Transverse colon (tissue), 4 donors: ENCODE measurements at regions not wholly inside any gene's neighbourhood (a gene's known extent, or its start where the extent isn't known, plus 50 kb on each side); places are given as distances from the start of the nearest gene placed in this dataset.

Source experiments
- DNase-seq: peaks from one replicate; pipeline ENCODE4 v3.0.0-alpha.2; 2019
- H3K27ac ChIP-seq, 4 donors: fragments of 200-600 bp; sonication (generic); 2 replicates each; pipeline ENCODE4 v1.5.1; 2016 to 2018; ENCODE audit warnings: inconsistent platforms in 4 of 4
- H3K27me3 ChIP-seq: fragments of 200-600 bp; sonication (generic); 2 replicates; pipeline ENCODE4 v1.5.1; 2017; ENCODE audit warnings: inconsistent platforms
- H3K36me3 ChIP-seq, 4 donors: fragments of 200-600 bp; sonication (generic); 2 replicates each; pipeline ENCODE4 v1.5.1; 2017 to 2019; ENCODE audit warnings: inconsistent platforms in 4 of 4
- H3K4me1 ChIP-seq, 4 donors: fragments of 200-600 bp; sonication (generic); 2 replicates each; pipeline ENCODE4 v1.5.1; 2017 to 2020; ENCODE audit warnings: inconsistent platforms in 4 of 4
- H3K4me3 ChIP-seq, 4 donors: fragments of 200-600 bp; sonication (generic); 1 replicate in 1 of 4; 2 replicates in 3 of 4; pipeline versions ENCODE4 v1.5.1 to v1.6.1; 2017 to 2019; ENCODE audit warnings: inconsistent platforms in 4 of 4
- H3K9me3 ChIP-seq, 2 donors: fragments of 200-600 bp; sonication (generic); 2 replicates each; pipeline ENCODE4 v1.5.1; 2017 to 2019; ENCODE audit warnings: inconsistent platforms in 2 of 2
- CTCF ChIP-seq, 5 experiments: fragments of 200-600 bp in 3 of 5; fragments of 450-650 bp in 2 of 5; sonication (generic) in 3 of 5; IDR thresholded peaks; 1 replicate in 2 of 5; 2 replicates in 3 of 5; pipeline ENCODE4 v1.5.1; 2016 to 2017; ENCODE audit warnings: antibody characterized with exemption in 5 of 5, inconsistent platforms in 3 of 5, mild to moderate bottlenecking in 2 of 5, moderate library complexity in 1 of 5
- EP300 ChIP-seq: sonication (generic); formaldehyde crosslinking; IDR thresholded peaks from one replicate; pipeline ENCODE4 v1.6.1; 2017; ENCODE audit warnings: antibody characterized with exemption, low read depth
- POLR2A ChIP-seq: fragments of 450-650 bp; IDR thresholded peaks from one replicate; pipeline ENCODE4 v1.6.1; 2016; ENCODE audit warnings: antibody characterized with exemption, mild to moderate bottlenecking, moderate library complexity
- POLR2AphosphoS5 ChIP-seq, 3 donors: sonication (generic); formaldehyde crosslinking; IDR thresholded peaks; one replicate each; pipeline ENCODE4 v1.6.1; 2016; ENCODE audit warnings: antibody characterized with exemption in 3 of 3
- WGBS, 2 donors: methylation state at CpG; one replicate each; pipeline ENCODE4 v1.1.5; 2018; ENCODE audit warnings: low coverage in 1 of 2; 5-methylcytosine and 5-hydroxymethylcytosine counted together
- in situ Hi-C, 4 donors: fragments of 200-750 bp; cut with MboI; loops; one replicate each; pipeline versions ENCODE4 v1.15.0 to v1.15.1; 2017; ENCODE audit warnings: low sequenced_read_pairs in 3 of 4, low pct_ligation_motif_present in 1 of 4, low pct_unique_long_range_greater_than_20kb in 1 of 4
- intact Hi-C: fragments of 100-400 bp; cut with DNase I; formaldehyde crosslinking; loops from one replicate; pipeline ENCODE4 v1.15.1; 2023; ENCODE audit warnings: low total_unique reads

DNA sequence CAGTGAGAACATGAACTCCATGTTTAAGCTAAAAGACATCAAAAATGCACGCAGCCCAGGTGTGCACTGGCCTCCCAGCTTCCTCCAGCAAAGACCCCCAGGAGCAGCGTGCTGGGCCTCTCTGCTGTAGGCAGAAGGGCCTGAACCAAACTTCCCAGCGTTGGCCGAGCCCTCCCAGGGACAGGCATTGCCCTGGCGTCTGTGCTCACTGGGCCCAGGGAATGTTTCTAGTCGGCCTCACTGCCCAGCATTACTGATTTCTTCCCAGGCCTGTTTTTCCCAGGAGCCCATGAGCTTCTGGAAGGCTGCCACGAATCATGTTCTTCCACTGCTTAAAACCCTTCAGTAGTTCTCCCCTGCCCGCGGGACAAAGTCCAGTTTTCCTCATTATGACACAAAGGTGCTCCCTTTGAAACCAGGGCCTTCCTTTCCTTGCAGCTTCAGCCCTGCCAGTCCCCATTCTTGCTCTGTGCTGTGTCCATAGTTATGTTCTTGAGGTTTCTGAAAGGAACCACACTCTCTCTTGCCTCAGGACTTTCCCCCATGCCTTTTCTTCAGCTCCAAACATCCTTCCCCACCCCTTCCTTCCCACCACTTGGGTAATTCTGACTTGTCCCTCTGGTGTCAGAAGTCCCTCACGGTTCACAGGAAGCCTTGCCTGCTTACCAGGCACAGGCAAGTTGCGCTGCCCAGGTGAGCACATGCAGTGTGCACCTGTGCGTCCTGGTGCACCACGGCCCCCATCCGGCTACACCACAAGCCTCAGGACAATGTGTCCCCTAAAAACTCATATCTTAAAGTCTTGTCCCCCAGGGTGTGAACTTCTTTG is 93.4 kb upstream of the ENPP6 start:
- intact Hi-C loops: no loop called here
- 60 to 62% methylated on average over 3 to 14 of the region's 14 CpGs for WGBS, 2 donors
- TF ChIP-seq EP300 (no peak), POLR2AphosphoS5 (IDR thresholded peaks at IDR 0.05) (peak in 1 of 3 donors; percentile 14), CTCF (IDR thresholded peaks at IDR 0.05) (peak in 1 of 5 experiments; percentile 18), POLR2A (no peak)
- Histone ChIP-seq H3K9me3 (no peaks in the 10 kb centered on the region), H3K27ac (peak overlapping the region; percentile 32 to 76 (median 60)), H3K4me1 (peaks cover 3 to 27% (median 13%) of the 10 kb centered on the region in 4 donors), H3K27me3 (no peaks in the 10 kb centered on the region), H3K4me3 (no peak overlapping the region), H3K36me3 (no peaks in the 10 kb centered on the region)
- peak; percentile 83 for DNase-seq
- in situ Hi-C loops: no loop called here

GRCh38 chr4:184310171-184310567 is 92.5 kb upstream of the ENPP6 start:
- peak; percentile 56 for DNase-seq
- WGBS, 2 donors: 64% methylated on average over 10 of the region's 10 CpGs; no CpG with 5 or more reads in 1 of the 2 donors
- in situ Hi-C loops: no loop called here

GRCh38 chr4:184309241-184310170 is 91.8 kb upstream of the ENPP6 start:
- TF ChIP-seq POLR2AphosphoS5 (IDR thresholded peaks at IDR 0.05) (no peak), CTCF (IDR thresholded peaks at IDR 0.05) (no peak), POLR2A (no peak), EP300 (no peak)
- Histone ChIP-seq H3K36me3 (no peaks in the 10 kb centered on the region), H3K27ac (peak overlapping the region in 1 of 4 donors; percentile 60), H3K27me3 (no peaks in the 10 kb centered on the region), H3K9me3 (peaks cover 0 to 7% of the 10 kb centered on the region in 2 donors), H3K4me1 (peaks cover 3 to 28% (median 13%) of the 10 kb centered on the region in 4 donors), H3K4me3 (no peak overlapping the region)
- DNase-seq: no peak
- in situ Hi-C loops: no loop called here
- 84 to 100% methylated on average over 6 to 11 of the region's 11 CpGs for WGBS, 2 donors
- intact Hi-C loops: no loop called here

More at GRCh38 chr4:184310171-184310567, 92.5 kb upstream of the ENPP6 start:
- Histone ChIP-seq H3K4me3 (no peak overlapping the region), H3K27ac (peak overlapping the region in 2 of 4 donors; percentile 32 to 60), H3K4me1 (peaks cover 3 to 28% (median 13%) of the 10 kb centered on the region in 4 donors), H3K9me3 (peaks cover 0 to under 1% of the 10 kb centered on the region in 2 donors), H3K36me3 (no peaks in the 10 kb centered on the region), H3K27me3 (no peaks in the 10 kb centered on the region)
- TF ChIP-seq EP300: no peak
- no peak for TF ChIP-seq POLR2A
- no peak for TF ChIP-seq POLR2AphosphoS5 (IDR thresholded peaks at IDR 0.05)
- TF ChIP-seq CTCF (IDR thresholded peaks at IDR 0.05): peak in 3 of 5 experiments; percentile 30 to 58 (median 51)
- intact Hi-C loops: no loop called here

DNA sequence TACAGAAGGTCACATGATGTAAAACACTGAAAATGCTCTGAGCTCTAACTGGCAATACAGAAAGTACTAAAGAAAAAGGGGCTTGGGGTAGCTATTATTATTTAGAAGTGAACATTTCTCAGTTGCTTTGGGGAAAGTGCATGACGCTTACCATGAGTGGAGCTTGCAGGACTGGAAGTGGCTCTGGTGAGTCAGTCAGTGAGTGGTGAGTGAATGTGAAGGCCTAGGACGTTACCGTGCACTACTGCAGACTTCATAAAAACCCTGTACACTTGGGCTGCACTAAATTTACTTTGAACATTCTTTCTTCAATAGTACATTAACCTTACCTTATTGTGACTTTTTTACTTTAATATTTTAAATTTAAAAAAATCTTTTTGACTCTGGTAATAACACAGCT is 89.3 kb upstream of the ENPP6 start:
- peaks cover 0 to 10% of the 10 kb centered on the region in 2 donors for H3K9me3 ChIP-seq
- in situ Hi-C loops: no loop called here
- peaks cover 3 to 28% (median 13%) of the 10 kb centered on the region in 4 donors for H3K4me1 ChIP-seq
- WGBS, 2 donors: 73% methylated on average over 3 of the region's 3 CpGs; no CpG with 5 or more reads in 1 of the 2 donors
- H3K27ac ChIP-seq: peak overlapping the region in 2 of 4 donors; percentile 28 to 55
- no peak overlapping the region for H3K4me3 ChIP-seq
- intact Hi-C loops: no loop called here
- no peaks in the 10 kb centered on the region for H3K36me3 ChIP-seq
- no peak for DNase-seq
- no peaks in the 10 kb centered on the region for H3K27me3 ChIP-seq
- TF ChIP-seq POLR2AphosphoS5 (IDR thresholded peaks at IDR 0.05) (no peak), EP300 (no peak), CTCF (IDR thresholded peaks at IDR 0.05) (no peak), POLR2A (no peak)
